ENCODE measurements at regions not wholly inside any gene's neighbourhood (a gene's known extent, or its start where the extent isn't known, plus 50 kb on each side); places are given as distances from the start of the nearest gene placed in this dataset.

DNA sequence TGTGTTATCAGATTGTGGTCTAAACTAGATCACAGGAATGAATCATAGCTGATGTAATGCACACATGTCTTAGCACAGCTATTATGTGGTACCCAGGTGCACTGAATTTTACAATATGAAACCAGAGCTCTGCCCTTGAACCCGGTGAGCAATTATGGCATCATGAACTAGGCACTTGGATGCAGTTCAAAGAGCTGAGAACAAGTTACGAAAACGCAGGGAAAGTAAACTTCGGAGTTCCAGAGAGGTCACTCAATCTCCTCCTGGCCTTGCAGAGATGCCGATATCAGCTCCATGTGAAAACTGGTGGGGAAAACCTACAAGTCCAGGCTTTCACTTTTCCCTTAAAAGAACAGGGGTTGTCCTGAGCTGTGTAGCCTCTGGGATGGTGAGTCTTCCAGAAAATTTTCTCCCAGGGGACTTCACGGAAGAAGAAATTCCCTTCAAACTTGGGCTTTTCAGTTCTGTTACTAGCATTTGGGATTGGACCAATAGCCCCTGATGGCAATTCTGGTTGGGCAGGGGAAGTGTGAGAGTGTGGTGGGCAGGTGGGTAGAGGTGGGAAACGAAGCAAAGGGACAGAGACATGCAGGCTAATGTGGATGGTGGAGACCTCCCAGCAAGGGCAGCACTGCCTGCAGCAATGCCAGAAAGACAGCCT is 71.1 kb upstream of the SH3BP4 start (continued):
- TF ChIP-seq, protein P1, sequence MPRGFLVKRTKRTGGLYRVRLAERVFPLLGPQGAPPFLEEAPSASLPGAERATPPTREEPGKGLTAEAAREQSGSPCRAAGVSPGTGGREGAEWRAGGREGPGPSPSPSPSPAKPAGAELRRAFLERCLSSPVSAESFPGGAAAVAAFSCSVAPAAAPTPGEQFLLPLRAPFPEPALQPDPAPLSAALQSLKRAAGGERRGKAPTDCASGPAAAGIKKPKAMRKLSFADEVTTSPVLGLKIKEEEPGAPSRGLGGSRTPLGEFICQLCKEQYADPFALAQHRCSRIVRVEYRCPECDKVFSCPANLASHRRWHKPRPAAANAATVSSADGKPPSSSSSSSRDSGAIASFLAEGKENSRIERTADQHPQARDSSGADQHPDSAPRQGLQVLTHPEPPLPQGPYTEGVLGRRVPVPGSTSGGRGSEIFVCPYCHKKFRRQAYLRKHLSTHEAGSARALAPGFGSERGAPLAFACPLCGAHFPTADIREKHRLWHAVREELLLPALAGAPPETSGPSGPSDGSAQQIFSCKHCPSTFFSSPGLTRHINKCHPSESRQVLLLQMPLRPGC (tag by site-specific recombination; IDR thresholded peaks at IDR 0.05) = peak; percentile 95
- TF ChIP-seq SP3 (tag by site-specific recombination; IDR thresholded peaks at IDR 0.05) (no peak), ZNF692 (tag by site-specific recombination; IDR thresholded peaks at IDR 0.05) (peak; percentile 30; the same call in 1 of the 2 replicates), ZBTB21 (tag by site-specific recombination; IDR thresholded peaks at IDR 0.05) (peak; percentile 84), KLF16 (tag by site-specific recombination; IDR thresholded peaks at IDR 0.05) (no peak), SCRT1 (tag by site-specific recombination; IDR thresholded peaks at IDR 0.05; ENCODE audit: borderline replicate concordance) (no peak), HOXA7 (CRISPR knock-in tag; IDR thresholded peaks at IDR 0.05; ENCODE audit: borderline replicate concordance) (no peak), ZNF629 (tag by site-specific recombination; IDR thresholded peaks at IDR 0.05) (peak; percentile 95), ZNF133 (tag by site-specific recombination; IDR thresholded peaks at IDR 0.05) (no peak), SP2 (tag by site-specific recombination; IDR thresholded peaks at IDR 0.05) (no peak; the same call in 1 of the 2 replicates), ZNF266 (tag by site-specific recombination; IDR thresholded peaks at IDR 0.05; ENCODE audit: low read depth) (no peak; the same call in 1 of the 2 replicates), ZNF768 (tag by site-specific recombination; IDR thresholded peaks at IDR 0.05) (no peak), ZNF792 (tag by site-specific recombination; IDR thresholded peaks at IDR 0.05) (no peak), ZNF610 (tag by site-specific recombination; IDR thresholded peaks at IDR 0.05; ENCODE audit: borderline replicate concordance) (no peak), ZNF302 (tag by site-specific recombination; IDR thresholded peaks at IDR 0.05; ENCODE audit: low read depth) (no peak), ZNF521 (tag by site-specific recombination; IDR thresholded peaks at IDR 0.05) (no peak), KLF1 (tag by site-specific recombination; IDR thresholded peaks at IDR 0.05) (peak; percentile 53), ZNF391 (tag by site-specific recombination; IDR thresholded peaks at IDR 0.05; ENCODE audit: borderline replicate concordance, low read depth) (peak; percentile 79; the same call in 1 of the 2 replicates), ZNF658 (tag by site-specific recombination; IDR thresholded peaks at IDR 0.05) (no peak), ZNF155 (tag by site-specific recombination; IDR thresholded peaks at IDR 0.05) (no peak), PRDM1 (tag by site-specific recombination; IDR thresholded peaks at IDR 0.05) (peak; percentile 89), ZNF394 (tag by site-specific recombination; IDR thresholded peaks at IDR 0.05; ENCODE audit: borderline replicate concordance) (peak; percentile 48; the same call in 1 of the 2 replicates), ZNF585B (tag by site-specific recombination; IDR thresholded peaks at IDR 0.05) (no peak), ZXDB (tag by site-specific recombination; IDR thresholded peaks at IDR 0.05) (peak; percentile 89), GLIS2 (tag by site-specific recombination; IDR thresholded peaks at IDR 0.05) (no peak), ZNF558 (tag by site-specific recombination; IDR thresholded peaks at IDR 0.05) (0 out of 2 replicates have a peak, but pooled peaks have one; percentile 62)
- TF ChIP-seq, protein P2, sequence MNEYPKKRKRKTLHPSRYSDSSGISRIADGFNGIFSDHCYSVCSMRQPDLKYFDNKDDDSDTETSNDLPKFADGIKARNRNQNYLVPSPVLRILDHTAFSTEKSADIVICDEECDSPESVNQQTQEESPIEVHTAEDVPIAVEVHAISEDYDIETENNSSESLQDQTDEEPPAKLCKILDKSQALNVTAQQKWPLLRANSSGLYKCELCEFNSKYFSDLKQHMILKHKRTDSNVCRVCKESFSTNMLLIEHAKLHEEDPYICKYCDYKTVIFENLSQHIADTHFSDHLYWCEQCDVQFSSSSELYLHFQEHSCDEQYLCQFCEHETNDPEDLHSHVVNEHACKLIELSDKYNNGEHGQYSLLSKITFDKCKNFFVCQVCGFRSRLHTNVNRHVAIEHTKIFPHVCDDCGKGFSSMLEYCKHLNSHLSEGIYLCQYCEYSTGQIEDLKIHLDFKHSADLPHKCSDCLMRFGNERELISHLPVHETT (tag by site-specific recombination; IDR thresholded peaks at IDR 0.05) = peak; percentile 94
- TF ChIP-seq, protein P3, sequence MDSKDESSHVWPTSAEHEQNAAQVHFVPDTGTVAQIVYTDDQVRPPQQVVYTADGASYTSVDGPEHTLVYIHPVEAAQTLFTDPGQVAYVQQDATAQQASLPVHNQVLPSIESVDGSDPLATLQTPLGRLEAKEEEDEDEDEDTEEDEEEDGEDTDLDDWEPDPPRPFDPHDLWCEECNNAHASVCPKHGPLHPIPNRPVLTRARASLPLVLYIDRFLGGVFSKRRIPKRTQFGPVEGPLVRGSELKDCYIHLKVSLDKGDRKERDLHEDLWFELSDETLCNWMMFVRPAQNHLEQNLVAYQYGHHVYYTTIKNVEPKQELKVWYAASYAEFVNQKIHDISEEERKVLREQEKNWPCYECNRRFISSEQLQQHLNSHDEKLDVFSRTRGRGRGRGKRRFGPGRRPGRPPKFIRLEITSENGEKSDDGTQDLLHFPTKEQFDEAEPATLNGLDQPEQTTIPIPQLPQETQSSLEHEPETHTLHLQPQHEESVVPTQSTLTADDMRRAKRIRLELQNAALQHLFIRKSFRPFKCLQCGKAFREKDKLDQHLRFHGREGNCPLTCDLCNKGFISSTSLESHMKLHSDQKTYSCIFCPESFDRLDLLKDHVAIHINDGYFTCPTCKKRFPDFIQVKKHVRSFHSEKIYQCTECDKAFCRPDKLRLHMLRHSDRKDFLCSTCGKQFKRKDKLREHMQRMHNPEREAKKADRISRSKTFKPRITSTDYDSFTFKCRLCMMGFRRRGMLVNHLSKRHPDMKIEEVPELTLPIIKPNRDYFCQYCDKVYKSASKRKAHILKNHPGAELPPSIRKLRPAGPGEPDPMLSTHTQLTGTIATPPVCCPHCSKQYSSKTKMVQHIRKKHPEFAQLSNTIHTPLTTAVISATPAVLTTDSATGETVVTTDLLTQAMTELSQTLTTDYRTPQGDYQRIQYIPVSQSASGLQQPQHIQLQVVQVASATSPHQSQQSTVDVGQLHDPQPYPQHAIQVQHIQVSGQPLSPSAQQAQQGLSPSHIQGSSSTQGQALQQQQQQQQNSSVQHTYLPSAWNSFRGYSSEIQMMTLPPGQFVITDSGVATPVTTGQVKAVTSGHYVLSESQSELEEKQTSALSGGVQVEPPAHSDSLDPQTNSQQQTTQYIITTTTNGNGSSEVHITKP (tag by site-specific recombination; IDR thresholded peaks at IDR 0.05) = peak; percentile 48; the same call in 1 of the 2 replicates
- TF ChIP-seq, protein P4, sequence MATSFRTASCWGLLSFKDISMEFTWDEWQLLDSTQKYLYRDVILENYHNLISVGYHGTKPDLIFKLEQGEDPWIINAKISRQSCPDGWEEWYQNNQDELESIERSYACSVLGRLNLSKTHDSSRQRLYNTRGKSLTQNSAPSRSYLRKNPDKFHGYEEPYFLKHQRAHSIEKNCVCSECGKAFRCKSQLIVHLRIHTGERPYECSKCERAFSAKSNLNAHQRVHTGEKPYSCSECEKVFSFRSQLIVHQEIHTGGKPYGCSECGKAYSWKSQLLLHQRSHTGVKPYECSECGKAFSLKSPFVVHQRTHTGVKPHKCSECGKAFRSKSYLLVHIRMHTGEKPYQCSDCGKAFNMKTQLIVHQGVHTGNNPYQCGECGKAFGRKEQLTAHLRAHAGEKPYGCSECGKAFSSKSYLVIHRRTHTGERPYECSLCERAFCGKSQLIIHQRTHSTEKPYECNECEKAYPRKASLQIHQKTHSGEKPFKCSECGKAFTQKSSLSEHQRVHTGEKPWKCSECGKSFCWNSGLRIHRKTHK (tag by site-specific recombination; IDR thresholded peaks at IDR 0.05) = no peak
- TF ChIP-seq, protein P5, sequence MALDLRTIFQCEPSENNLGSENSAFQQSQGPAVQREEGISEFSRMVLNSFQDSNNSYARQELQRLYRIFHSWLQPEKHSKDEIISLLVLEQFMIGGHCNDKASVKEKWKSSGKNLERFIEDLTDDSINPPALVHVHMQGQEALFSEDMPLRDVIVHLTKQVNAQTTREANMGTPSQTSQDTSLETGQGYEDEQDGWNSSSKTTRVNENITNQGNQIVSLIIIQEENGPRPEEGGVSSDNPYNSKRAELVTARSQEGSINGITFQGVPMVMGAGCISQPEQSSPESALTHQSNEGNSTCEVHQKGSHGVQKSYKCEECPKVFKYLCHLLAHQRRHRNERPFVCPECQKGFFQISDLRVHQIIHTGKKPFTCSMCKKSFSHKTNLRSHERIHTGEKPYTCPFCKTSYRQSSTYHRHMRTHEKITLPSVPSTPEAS (tag by site-specific recombination; IDR thresholded peaks at IDR 0.05) = peak; percentile 28; the same call in 1 of the 2 replicates

All from HEK293 (cell line).